SK-N-SH (cell line): ENCODE measurements at regions not wholly inside any gene's neighbourhood (a gene's known extent, or its start where the extent isn't known, plus 50 kb on each side); places are given as distances from the start of the nearest gene placed in this dataset.

Source experiments
- CTCF ChIA-PET: fragments of 300-600, 350-600 bp; formaldehyde crosslinking; extraction: SDS; loops from one replicate; lab custom pipeline; 2021; lab: Yijun Ruan, JAX
- POLR2A ChIA-PET: fragments of 350-600 bp; sonication (Branson Sonifier 250); formaldehyde crosslinking; extraction: SDS; loops from one replicate; lab custom pipeline; 2020; ENCODE audit warnings: antibody characterized with exemption, inconsistent platforms; lab: Yijun Ruan, JAX
- DNase-seq: peaks from one replicate; pipeline ENCODE4 v3.0.0; 2012
- H2AFZ ChIP-seq: fragments of 200-600 bp; sonication (generic); 2 replicates; pipeline ENCODE4 v1.8.1; 2016; ENCODE audit warnings: antibody characterized with exemption, mild to moderate bottlenecking, low read depth
- H3F3A ChIP-seq: fragments of 200-600 bp; sonication (generic); replicated peaks from 2 replicates; pipeline ENCODE3; 2016; ENCODE audit warnings: antibody characterized with exemption, mild to moderate bottlenecking; ENCODE audit not compliant: insufficient read depth
- H3K27ac ChIP-seq, 2 experiments: fragments of 200-500 bp in 1 of 2; fragments of 200-600 bp in 1 of 2; sonication (Bioruptor generic) in 1 of 2; sonication (generic), shearing (Covaris generic) in 1 of 2; 2 replicates each; pipeline versions ENCODE4 v1.5.1 to v1.6.1; 2014 to 2016; ENCODE audit warnings: low read depth in 2 of 2, inconsistent platforms in 1 of 2, low read length in 1 of 2, mild to moderate bottlenecking in 1 of 2, mixed read lengths in 1 of 2
- H3K27me3 ChIP-seq: fragments of 200-600 bp; sonication (generic), shearing (Covaris generic); 2 replicates; pipeline ENCODE4 v1.6.1; 2016; ENCODE audit warnings: mixed run types; ENCODE audit not compliant: insufficient read depth
- H3K36me3 ChIP-seq, 2 experiments: fragments of 200-500 bp in 1 of 2; fragments of 200-600 bp in 1 of 2; sonication (Bioruptor generic) in 1 of 2; sonication (generic) in 1 of 2; replicated peaks in 1 of 2; 2 replicates each; pipeline versions ENCODE3 to v1.5.1; 2014 to 2016; ENCODE audit warnings: low read length in 1 of 2, mild to moderate bottlenecking in 1 of 2; ENCODE audit not compliant: insufficient read depth in 2 of 2, control insufficient read depth in 1 of 2
- H3K4me1 ChIP-seq, 2 experiments: fragments of 200-500 bp in 1 of 2; fragments of 200-600 bp in 1 of 2; sonication (Bioruptor generic) in 1 of 2; sonication (generic), shearing (Covaris generic) in 1 of 2; 2 replicates each; pipeline versions ENCODE4 v1.5.1 to v1.6.1; 2014 to 2016; ENCODE audit warnings: low read depth in 1 of 2, low read length in 1 of 2, mixed run types in 1 of 2; ENCODE audit not compliant: insufficient read depth in 2 of 2, control insufficient read depth in 1 of 2
- H3K4me2 ChIP-seq: fragments of 200-600 bp; sonication (generic), shearing (Covaris generic); 2 replicates; pipeline ENCODE4 v1.6.1; 2017; ENCODE audit warnings: mixed run types
- H3K4me3 ChIP-seq, 2 experiments: fragments of 200-500 bp in 1 of 2; fragments of 200-600 bp in 1 of 2; sonication (Bioruptor generic) in 1 of 2; sonication (generic), shearing (Covaris generic) in 1 of 2; 2 replicates each; pipeline versions ENCODE4 v1.5.1 to v1.8.1; 2014 to 2016; ENCODE audit warnings: low read depth in 2 of 2, inconsistent platforms in 1 of 2, low read length in 1 of 2, mild to moderate bottlenecking in 1 of 2, mixed read lengths in 1 of 2, moderate library complexity in 1 of 2
- H3K79me2 ChIP-seq: fragments of 200-600 bp; sonication (generic); 2 replicates; pipeline ENCODE4 v1.8.1; 2017; ENCODE audit warnings: mild to moderate bottlenecking; ENCODE audit not compliant: insufficient read depth
- H3K9ac ChIP-seq: fragments of 200-600 bp; sonication (generic); 2 replicates; pipeline ENCODE4 v1.6.1; 2017; ENCODE audit warnings: mixed run types
- H3K9me2 ChIP-seq: fragments of 200-600 bp; sonication (generic); 2 replicates; pipeline ENCODE4 v1.6.1; 2017; ENCODE audit warnings: mixed run types
- H3K9me3 ChIP-seq: fragments of 200-600 bp; sonication (generic); 2 replicates; pipeline ENCODE4 v1.6.1; 2017; ENCODE audit warnings: mixed run types, mild to moderate bottlenecking, moderate library complexity
- H4K20me1 ChIP-seq: fragments of 200-600 bp; sonication (generic); 2 replicates; pipeline ENCODE4 v1.6.1; 2017; ENCODE audit warnings: mild to moderate bottlenecking, mixed run types; ENCODE audit not compliant: insufficient read depth
- CHD2 ChIP-seq: fragments of 150-350 bp; IDR thresholded peaks from 2 replicates; pipeline ENCODE4 v1.6.1; 2018; ENCODE audit warnings: low read length; ENCODE audit not compliant: partially characterized antibody
- ELF1 ChIP-seq: IDR thresholded peaks from 2 replicates; pipeline ENCODE4 v1.4.0; 2012
- EP300 ChIP-seq, 2 experiments: IDR thresholded peaks; 2 replicates each; pipeline versions ENCODE4 v1.4.0 to v1.6.1; 2012; ENCODE audit warnings: borderline replicate concordance in 1 of 2, low read depth in 1 of 2, low read length in 1 of 2
- FOSL2 ChIP-seq: IDR thresholded peaks from 2 replicates; pipeline ENCODE4 v1.4.0; 2012; ENCODE audit warnings: low read depth, mild to moderate bottlenecking, moderate library complexity, borderline replicate concordance
- GABPA ChIP-seq: IDR thresholded peaks from 2 replicates; pipeline ENCODE4 v1.4.0; 2012; ENCODE audit warnings: low read depth, mild to moderate bottlenecking
- GATA2 ChIP-seq: sonication (generic); formaldehyde crosslinking; IDR thresholded peaks from 2 replicates; pipeline ENCODE4 v1.5.0; 2020; ENCODE audit warnings: mild to moderate bottlenecking, missing genetic modification reagents
- JUND ChIP-seq: IDR thresholded peaks from 2 replicates; pipeline ENCODE4 v1.4.0; 2012
- MEF2A ChIP-seq: IDR thresholded peaks from 2 replicates; pipeline ENCODE4 v1.4.0; 2012; ENCODE audit warnings: low read depth, borderline replicate concordance
- NFIC ChIP-seq: IDR thresholded peaks from 2 replicates; pipeline ENCODE4 v1.4.0; 2012; ENCODE audit warnings: borderline replicate concordance
- NRF1 ChIP-seq: IDR thresholded peaks from 2 replicates; pipeline ENCODE4 v1.6.1; 2012; ENCODE audit warnings: low read depth, mild to moderate bottlenecking, low read length
- RCOR1 ChIP-seq: fragments of 150-350 bp; IDR thresholded peaks from 2 replicates; pipeline ENCODE4 v1.6.1; 2017; ENCODE audit warnings: antibody characterized with exemption, low read length
- RFX5 ChIP-seq: IDR thresholded peaks from 2 replicates; pipeline ENCODE4 v1.6.1; 2012; ENCODE audit warnings: mild to moderate bottlenecking, improper control_type of control experiment, low read length
- SIN3A ChIP-seq: IDR thresholded peaks from 2 replicates; pipeline ENCODE4 v1.6.1; 2012; ENCODE audit warnings: low read depth, mild to moderate bottlenecking, low read length, moderate library complexity, borderline replicate concordance
- SMC3 ChIP-seq: IDR thresholded peaks from 2 replicates; pipeline ENCODE4 v1.6.1; 2012; ENCODE audit warnings: low read depth, low read length, improper control_type of control experiment
- TAF1 ChIP-seq: IDR thresholded peaks from 2 replicates; pipeline ENCODE4 v1.6.1; 2012; ENCODE audit warnings: low read depth, mild to moderate bottlenecking, low read length, moderate library complexity, borderline replicate concordance
- TCF12 ChIP-seq: IDR thresholded peaks from 2 replicates; pipeline ENCODE4 v1.4.0; 2012
- TEAD4 ChIP-seq: IDR thresholded peaks from 2 replicates; pipeline ENCODE4 v1.4.0; 2012; ENCODE audit warnings: mild to moderate bottlenecking, borderline replicate concordance; ENCODE audit not compliant: insufficient read depth
- YY1 ChIP-seq: IDR thresholded peaks from 2 replicates; pipeline ENCODE4 v1.4.0; 2012; ENCODE audit warnings: low read depth, mild to moderate bottlenecking
- WGBS: methylation state at CpG from one replicate; pipeline ENCODE4 v1.1.6; 2017; ENCODE audit warnings: low lambda C conversion rate; 5-methylcytosine and 5-hydroxymethylcytosine counted together
- TF ChIP-seq, protein P1 (sequence below): IDR thresholded peaks from 2 replicates; pipeline ENCODE4 v1.4.0; 2012; ENCODE audit warnings: low read depth
- TF ChIP-seq, protein P2 (sequence below): IDR thresholded peaks from 2 replicates; pipeline ENCODE4 v1.4.0; 2012; ENCODE audit warnings: low read depth, borderline replicate concordance
- TF ChIP-seq, protein P3 (sequence below): IDR thresholded peaks from 2 replicates; pipeline ENCODE4 v1.6.1; 2012; ENCODE audit warnings: mild to moderate bottlenecking, low read depth, low read length, moderate library complexity

DNA sequence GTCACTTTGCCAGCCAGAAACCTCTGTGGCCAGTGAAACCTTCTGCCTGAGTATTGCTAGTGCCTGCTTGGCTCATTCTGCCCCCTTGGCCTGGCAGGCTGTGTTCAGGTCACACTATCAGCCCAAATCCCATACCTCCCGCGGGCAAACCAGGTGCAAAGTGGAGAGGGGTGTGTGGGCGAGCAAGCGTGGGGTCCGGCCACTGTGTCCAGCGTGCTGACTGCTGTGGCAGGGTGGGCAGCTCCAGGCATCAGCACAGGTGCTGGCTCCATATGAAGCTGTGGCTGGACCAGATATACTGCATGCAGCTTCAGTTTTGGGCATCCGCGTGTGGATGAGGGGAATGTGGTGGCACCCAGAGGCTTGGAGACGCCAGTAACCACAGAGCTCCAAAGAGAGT is 576.5 kb upstream of the EDIL3 start:
- no peaks in the 10 kb centered on the region for H3K4me1 ChIP-seq
- ChIA-PET POLR2A (no interaction called here), CTCF (no interaction called here)
- DNase-seq = no peak
- no peaks in the 10 kb centered on the region for H4K20me1 ChIP-seq
- no peak overlapping the region for H3K27ac ChIP-seq
- no peaks in the 10 kb centered on the region for H3K9me3 ChIP-seq
- TF ChIP-seq RFX5 (no peak), CHD2 (no peak), FOSL2 (no peak), ELF1 (no peak), SIN3A (no peak), MEF2A (no peak), EP300 (IDR thresholded peaks at IDR 0.05; ENCODE audit: borderline replicate concordance in 1 of 2, low read depth in 1 of 2, low read length in 1 of 2) (no peak), RCOR1 (no peak), TCF12 (no peak), SMC3 (no peak), NRF1 (no peak), JUND (no peak), GATA2 (CRISPR knock-in tag) (no peak), TAF1 (no peak)
- TF ChIP-seq, protein P1, sequence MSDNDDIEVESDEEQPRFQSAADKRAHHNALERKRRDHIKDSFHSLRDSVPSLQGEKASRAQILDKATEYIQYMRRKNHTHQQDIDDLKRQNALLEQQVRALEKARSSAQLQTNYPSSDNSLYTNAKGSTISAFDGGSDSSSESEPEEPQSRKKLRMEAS = no peak
- TF ChIP-seq, protein P2, sequence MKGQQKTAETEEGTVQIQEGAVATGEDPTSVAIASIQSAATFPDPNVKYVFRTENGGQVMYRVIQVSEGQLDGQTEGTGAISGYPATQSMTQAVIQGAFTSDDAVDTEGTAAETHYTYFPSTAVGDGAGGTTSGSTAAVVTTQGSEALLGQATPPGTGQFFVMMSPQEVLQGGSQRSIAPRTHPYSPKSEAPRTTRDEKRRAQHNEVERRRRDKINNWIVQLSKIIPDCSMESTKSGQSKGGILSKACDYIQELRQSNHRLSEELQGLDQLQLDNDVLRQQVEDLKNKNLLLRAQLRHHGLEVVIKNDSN = no peak
- H3K9ac ChIP-seq = no peak overlapping the region
- H3K79me2 ChIP-seq = no peaks in the 10 kb centered on the region
- no peak overlapping the region for H2AFZ ChIP-seq
- no peaks in the 10 kb centered on the region for H3K9me2 ChIP-seq
- H3K4me3 ChIP-seq = no peak overlapping the region
- peaks cover 5% of the 10 kb centered on the region; the same call in 1 of the 2 replicates for H3K27me3 ChIP-seq
- no peaks in the 10 kb centered on the region for H3F3A ChIP-seq
- H3K4me2 ChIP-seq = no peak overlapping the region
- 6% methylated on average over 9 of the region's 9 CpGs for WGBS
- no peaks in the 10 kb centered on the region for H3K36me3 ChIP-seq

DNA sequence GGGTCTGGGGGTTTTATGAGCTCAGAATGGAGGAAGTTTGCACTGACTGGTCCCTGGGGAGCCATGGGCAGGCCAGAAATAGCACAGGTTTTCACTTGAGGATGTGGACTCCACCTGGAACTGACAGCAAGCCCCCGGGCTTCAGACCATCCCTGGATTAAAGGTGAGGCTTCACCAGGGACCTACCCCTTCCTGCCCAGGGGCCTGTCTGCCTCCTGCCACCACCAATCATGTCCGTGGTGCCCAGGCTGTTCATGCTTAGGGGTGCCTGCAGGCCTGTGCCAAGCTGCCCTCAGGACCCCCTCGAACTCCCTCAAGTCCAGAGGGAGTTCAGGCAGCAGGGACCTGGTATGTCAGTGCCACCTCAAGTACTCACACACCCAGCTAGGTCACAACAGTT is 577.2 kb upstream of the EDIL3 start:
- Histone ChIP-seq H3K4me3 (no peak overlapping the region), H3K27ac (no peak overlapping the region), H4K20me1 (no peaks in the 10 kb centered on the region), H3K4me1 (no peaks in the 10 kb centered on the region), H3K4me2 (no peak overlapping the region), H3K9ac (no peak overlapping the region), H3K9me2 (no peaks in the 10 kb centered on the region), H3K27me3 (peaks cover 5% of the 10 kb centered on the region; the same call in 1 of the 2 replicates), H3F3A (no peaks in the 10 kb centered on the region), H3K36me3 (no peaks in the 10 kb centered on the region), H3K9me3 (no peaks in the 10 kb centered on the region), H3K79me2 (no peaks in the 10 kb centered on the region), H2AFZ (no peak overlapping the region)
- TF ChIP-seq MEF2A = no peak
- TF ChIP-seq, protein P3, sequence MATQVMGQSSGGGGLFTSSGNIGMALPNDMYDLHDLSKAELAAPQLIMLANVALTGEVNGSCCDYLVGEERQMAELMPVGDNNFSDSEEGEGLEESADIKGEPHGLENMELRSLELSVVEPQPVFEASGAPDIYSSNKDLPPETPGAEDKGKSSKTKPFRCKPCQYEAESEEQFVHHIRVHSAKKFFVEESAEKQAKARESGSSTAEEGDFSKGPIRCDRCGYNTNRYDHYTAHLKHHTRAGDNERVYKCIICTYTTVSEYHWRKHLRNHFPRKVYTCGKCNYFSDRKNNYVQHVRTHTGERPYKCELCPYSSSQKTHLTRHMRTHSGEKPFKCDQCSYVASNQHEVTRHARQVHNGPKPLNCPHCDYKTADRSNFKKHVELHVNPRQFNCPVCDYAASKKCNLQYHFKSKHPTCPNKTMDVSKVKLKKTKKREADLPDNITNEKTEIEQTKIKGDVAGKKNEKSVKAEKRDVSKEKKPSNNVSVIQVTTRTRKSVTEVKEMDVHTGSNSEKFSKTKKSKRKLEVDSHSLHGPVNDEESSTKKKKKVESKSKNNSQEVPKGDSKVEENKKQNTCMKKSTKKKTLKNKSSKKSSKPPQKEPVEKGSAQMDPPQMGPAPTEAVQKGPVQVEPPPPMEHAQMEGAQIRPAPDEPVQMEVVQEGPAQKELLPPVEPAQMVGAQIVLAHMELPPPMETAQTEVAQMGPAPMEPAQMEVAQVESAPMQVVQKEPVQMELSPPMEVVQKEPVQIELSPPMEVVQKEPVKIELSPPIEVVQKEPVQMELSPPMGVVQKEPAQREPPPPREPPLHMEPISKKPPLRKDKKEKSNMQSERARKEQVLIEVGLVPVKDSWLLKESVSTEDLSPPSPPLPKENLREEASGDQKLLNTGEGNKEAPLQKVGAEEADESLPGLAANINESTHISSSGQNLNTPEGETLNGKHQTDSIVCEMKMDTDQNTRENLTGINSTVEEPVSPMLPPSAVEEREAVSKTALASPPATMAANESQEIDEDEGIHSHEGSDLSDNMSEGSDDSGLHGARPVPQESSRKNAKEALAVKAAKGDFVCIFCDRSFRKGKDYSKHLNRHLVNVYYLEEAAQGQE = no peak
- TF ChIP-seq RFX5 = no peak
- TF ChIP-seq TEAD4 = no peak
- TF ChIP-seq NRF1 = no peak
- TF ChIP-seq ELF1 = no peak
- no peak for TF ChIP-seq EP300 (IDR thresholded peaks at IDR 0.05; ENCODE audit: borderline replicate concordance in 1 of 2, low read depth in 1 of 2, low read length in 1 of 2)
- no peak for TF ChIP-seq RCOR1
- TF ChIP-seq NFIC = no peak
- TF ChIP-seq GABPA = no peak
- no peak for TF ChIP-seq YY1
- TF ChIP-seq FOSL2 = no peak
- CTCF ChIA-PET = no interaction called here
- no peak for DNase-seq
- 20% methylated on average over 1 of the region's 3 CpGs for WGBS
- POLR2A ChIA-PET = no interaction called here
